ENCODE measurements at regions not wholly inside any gene's neighbourhood (a gene's known extent, or its start where the extent isn't known, plus 50 kb on each side); places are given as distances from the start of the nearest gene placed in this dataset.

DNA sequence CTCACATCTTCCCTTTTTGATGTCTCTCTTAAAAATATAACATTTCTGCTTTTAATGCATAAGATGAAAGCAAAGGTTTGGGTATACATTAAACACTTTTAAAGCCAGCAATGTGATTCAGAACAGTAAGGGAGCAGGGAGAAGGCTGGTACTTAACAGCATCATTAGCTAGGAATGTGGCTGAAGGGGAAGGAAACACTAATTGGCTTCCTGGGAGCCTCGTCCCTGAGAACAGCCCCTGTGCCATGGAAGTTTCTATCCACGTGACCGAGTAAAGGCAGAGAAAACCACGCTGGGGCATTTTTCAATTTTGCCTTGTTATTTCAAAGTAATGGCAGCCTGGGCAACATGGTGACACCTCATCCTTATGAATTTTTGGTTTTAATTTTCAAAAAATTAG, 109.2 kb upstream of the GPC1 start:
- no peaks in the 10 kb centered on the region for H3K27me3 ChIP-seq (ENCODE audit: control insufficient read depth, low read length)
- no peaks in the 10 kb centered on the region for H3K79me2 ChIP-seq (ENCODE audit: control insufficient read depth, low read length)
- no peaks in the 10 kb centered on the region for H3K9me3 ChIP-seq (ENCODE audit: control insufficient read depth, insufficient read depth, low read length)
- no peak overlapping the region for H3K27ac ChIP-seq (ENCODE audit: low read depth, low read length)
- no peak for TF ChIP-seq EZH2phosphoT487 (IDR thresholded peaks at IDR 0.05; ENCODE audit: borderline replicate concordance, low read length)
- TF ChIP-seq, protein P1, sequence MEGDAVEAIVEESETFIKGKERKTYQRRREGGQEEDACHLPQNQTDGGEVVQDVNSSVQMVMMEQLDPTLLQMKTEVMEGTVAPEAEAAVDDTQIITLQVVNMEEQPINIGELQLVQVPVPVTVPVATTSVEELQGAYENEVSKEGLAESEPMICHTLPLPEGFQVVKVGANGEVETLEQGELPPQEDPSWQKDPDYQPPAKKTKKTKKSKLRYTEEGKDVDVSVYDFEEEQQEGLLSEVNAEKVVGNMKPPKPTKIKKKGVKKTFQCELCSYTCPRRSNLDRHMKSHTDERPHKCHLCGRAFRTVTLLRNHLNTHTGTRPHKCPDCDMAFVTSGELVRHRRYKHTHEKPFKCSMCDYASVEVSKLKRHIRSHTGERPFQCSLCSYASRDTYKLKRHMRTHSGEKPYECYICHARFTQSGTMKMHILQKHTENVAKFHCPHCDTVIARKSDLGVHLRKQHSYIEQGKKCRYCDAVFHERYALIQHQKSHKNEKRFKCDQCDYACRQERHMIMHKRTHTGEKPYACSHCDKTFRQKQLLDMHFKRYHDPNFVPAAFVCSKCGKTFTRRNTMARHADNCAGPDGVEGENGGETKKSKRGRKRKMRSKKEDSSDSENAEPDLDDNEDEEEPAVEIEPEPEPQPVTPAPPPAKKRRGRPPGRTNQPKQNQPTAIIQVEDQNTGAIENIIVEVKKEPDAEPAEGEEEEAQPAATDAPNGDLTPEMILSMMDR (IDR thresholded peaks at IDR 0.05; ENCODE audit: low read depth, low read length, poor library complexity, severe bottlenecking), result no peak
- no peaks in the 10 kb centered on the region for H3K4me1 ChIP-seq (ENCODE audit: control insufficient read depth, low read length)
- H3K9me2 ChIP-seq (replicated peaks; ENCODE audit: control insufficient read depth, low read length), result no peaks in the 10 kb centered on the region
- H4K20me1 ChIP-seq (ENCODE audit: control insufficient read depth, insufficient read depth, low read depth, low read length), result no peaks in the 10 kb centered on the region
- H3K4me3 ChIP-seq (ENCODE audit: low read length), result no peak overlapping the region
- H3K36me3 ChIP-seq (ENCODE audit: control insufficient read depth, low read length), result no peaks in the 10 kb centered on the region
- no peaks in the 10 kb centered on the region for H3F3A ChIP-seq (ENCODE audit: control insufficient read depth, insufficient read depth)
- no peak overlapping the region for H3K4me2 ChIP-seq (ENCODE audit: low read length)

DNA sequence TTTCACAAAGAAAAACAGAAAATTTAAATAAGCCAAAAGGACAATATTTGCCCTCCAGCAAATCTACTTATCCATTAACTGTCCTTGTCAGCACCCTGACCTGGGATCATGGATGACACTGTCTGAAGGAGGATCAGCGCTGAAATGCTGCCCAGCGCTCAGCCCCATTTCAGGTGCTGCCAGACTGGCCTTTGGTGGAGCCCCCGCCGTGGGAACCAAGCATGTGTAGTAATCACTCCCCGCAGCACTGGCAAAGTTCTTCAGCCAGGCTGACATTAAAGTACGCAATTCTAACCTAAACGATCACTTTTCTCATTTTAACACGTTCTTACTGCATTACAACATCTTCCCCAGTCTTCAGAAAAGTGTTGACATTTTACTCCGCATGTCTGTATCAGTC, 108.6 kb upstream of the GPC1 start:
- no peak overlapping the region for H3K4me3 ChIP-seq (ENCODE audit: low read length)
- H3K27me3 ChIP-seq (ENCODE audit: control insufficient read depth, low read length), result no peaks in the 10 kb centered on the region; the same call in 1 of the 2 replicates

DNA sequence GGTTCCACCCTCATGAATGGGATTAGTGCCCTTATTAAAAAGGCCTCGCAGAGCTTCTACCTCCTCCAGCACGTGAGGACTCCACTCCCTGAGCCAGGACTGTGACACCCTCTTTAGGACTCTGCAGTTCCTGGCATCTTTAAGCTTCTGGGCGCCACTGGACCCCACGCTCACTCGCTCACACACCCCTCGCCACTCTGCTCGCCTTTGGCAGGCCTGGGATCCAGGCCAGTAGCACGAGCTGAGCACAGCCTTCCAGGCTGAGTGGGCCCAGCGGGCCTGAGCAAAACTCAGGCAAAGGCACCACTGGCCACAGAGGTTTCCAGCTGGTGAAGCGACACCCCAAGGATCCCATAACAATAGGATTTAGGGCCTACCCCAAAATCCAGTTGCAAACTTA, 107.9 kb upstream of the GPC1 start:
- Histone ChIP-seq H3K4me1 (ENCODE audit: control insufficient read depth, low read length) (no peaks in the 10 kb centered on the region), H4K20me1 (ENCODE audit: control insufficient read depth, insufficient read depth, low read depth, low read length) (no peaks in the 10 kb centered on the region), H3K79me2 (ENCODE audit: control insufficient read depth, low read length) (no peaks in the 10 kb centered on the region), H3K36me3 (ENCODE audit: control insufficient read depth, low read length) (no peaks in the 10 kb centered on the region), H3K27ac (ENCODE audit: low read depth, low read length) (no peak overlapping the region), H3K4me2 (ENCODE audit: low read length) (no peak overlapping the region), H3K27me3 (ENCODE audit: control insufficient read depth, low read length) (no peaks in the 10 kb centered on the region; the same call in 1 of the 2 replicates), H3K9me3 (ENCODE audit: control insufficient read depth, insufficient read depth, low read length) (no peaks in the 10 kb centered on the region), H3F3A (ENCODE audit: control insufficient read depth, insufficient read depth) (no peaks in the 10 kb centered on the region), H3K9me2 (replicated peaks; ENCODE audit: control insufficient read depth, low read length) (no peaks in the 10 kb centered on the region), H3K4me3 (ENCODE audit: low read length) (no peak overlapping the region)
- no peak for TF ChIP-seq EZH2phosphoT487 (IDR thresholded peaks at IDR 0.05; ENCODE audit: borderline replicate concordance, low read length)
- TF ChIP-seq, protein P1 (IDR thresholded peaks at IDR 0.05; ENCODE audit: low read depth, low read length, poor library complexity, severe bottlenecking), result no peak

More for the DNA sequence above, 108.6 kb upstream of the GPC1 start:
- TF ChIP-seq, protein P1 (IDR thresholded peaks at IDR 0.05; ENCODE audit: low read depth, low read length, poor library complexity, severe bottlenecking), result no peak
- TF ChIP-seq EZH2phosphoT487 (IDR thresholded peaks at IDR 0.05; ENCODE audit: borderline replicate concordance, low read length), result no peak
- Histone ChIP-seq H4K20me1 (ENCODE audit: control insufficient read depth, insufficient read depth, low read depth, low read length) (no peaks in the 10 kb centered on the region), H3F3A (ENCODE audit: control insufficient read depth, insufficient read depth) (no peaks in the 10 kb centered on the region), H3K36me3 (ENCODE audit: control insufficient read depth, low read length) (no peaks in the 10 kb centered on the region), H3K4me2 (ENCODE audit: low read length) (no peak overlapping the region), H3K9me2 (replicated peaks; ENCODE audit: control insufficient read depth, low read length) (no peaks in the 10 kb centered on the region), H3K79me2 (ENCODE audit: control insufficient read depth, low read length) (no peaks in the 10 kb centered on the region), H3K4me1 (ENCODE audit: control insufficient read depth, low read length) (no peaks in the 10 kb centered on the region), H3K27ac (ENCODE audit: low read depth, low read length) (no peak overlapping the region), H3K9me3 (ENCODE audit: control insufficient read depth, insufficient read depth, low read length) (no peaks in the 10 kb centered on the region)

Data from DOHH2 (cell line).